Esophagus muscularis mucosa (tissue), 4 donors: ENCODE measurements at regions not wholly inside any gene's neighbourhood (a gene's known extent, or its start where the extent isn't known, plus 50 kb on each side); places are given as distances from the start of the nearest gene placed in this dataset.

Source experiments
- DNase-seq: peaks from one replicate; pipeline ENCODE4 v3.0.0-alpha.2; 2017; ENCODE audit errors: extremely low spot score
- H3K27ac ChIP-seq, 4 donors: fragments of 200-600 bp; sonication (generic); replicated peaks in 1 of 4; 1 replicate in 3 of 4; 2 replicates in 1 of 4; pipeline ENCODE4 v1.5.1; 2016 to 2019; ENCODE audit warnings: mild to moderate bottlenecking in 1 of 4
- H3K27me3 ChIP-seq, 4 donors: fragments of 200-600 bp; sonication (generic); one replicate each; pipeline versions ENCODE4 v1.5.1 to v1.6.0; 2016 to 2019
- H3K36me3 ChIP-seq, 4 donors: fragments of 200-600 bp; sonication (generic); one replicate each; pipeline ENCODE4 v1.5.1; 2016 to 2019
- H3K4me1 ChIP-seq, 4 donors: fragments of 200-600 bp; sonication (generic); one replicate each; pipeline ENCODE4 v1.5.1; 2016 to 2019
- H3K4me3 ChIP-seq, 4 donors: fragments of 200-600 bp; sonication (generic); 1 replicate in 2 of 4; 2 replicates in 2 of 4; pipeline ENCODE4 v1.5.1; 2016 to 2019; ENCODE audit warnings: mild to moderate bottlenecking in 4 of 4, moderate library complexity in 1 of 4
- H3K9me3 ChIP-seq, 4 donors: fragments of 200-600 bp; sonication (generic); 1 replicate in 3 of 4; 2 replicates in 1 of 4; pipeline ENCODE4 v1.5.1; 2016 to 2019
- CTCF ChIP-seq, 3 experiments: fragments of 200-600 bp in 2 of 3; fragments of 450-650 bp in 1 of 3; sonication (generic) in 2 of 3; IDR thresholded peaks; one replicate each; pipeline ENCODE4 v1.5.1; 2017 to 2019; ENCODE audit warnings: antibody characterized with exemption in 3 of 3, mild to moderate bottlenecking in 2 of 3, moderate library complexity in 1 of 3
- EP300 ChIP-seq: sonication (generic); formaldehyde crosslinking; IDR thresholded peaks from one replicate; pipeline ENCODE4 v1.6.1; 2017; ENCODE audit warnings: antibody characterized with exemption
- POLR2A ChIP-seq: fragments of 450-650 bp; IDR thresholded peaks from one replicate; pipeline ENCODE4 v1.6.1; 2017; ENCODE audit warnings: antibody characterized with exemption, moderate library complexity, mild to moderate bottlenecking, low read depth
- POLR2AphosphoS5 ChIP-seq, 2 donors: sonication (generic); formaldehyde crosslinking; IDR thresholded peaks; one replicate each; pipeline ENCODE4 v1.6.1; 2017; ENCODE audit warnings: antibody characterized with exemption in 2 of 2
- WGBS: methylation state at CpG from one replicate; pipeline ENCODE4 v1.1.5; 2018; 5-methylcytosine and 5-hydroxymethylcytosine counted together
- intact Hi-C: fragments of 100-400 bp; cut with DNase I; formaldehyde crosslinking; loops from one replicate; pipeline ENCODE4 v1.15.1; 2023

GRCh38 chr20:62549029-62549428 lies 73.2 kb upstream of the GATA5 start:
- intact Hi-C loops, result no loop called here
- peaks cover 0 to 54% (median 7%) of the 10 kb centered on the region in 4 donors for H3K27me3 ChIP-seq
- WGBS, result 71% methylated on average over 10 of the region's 13 CpGs
- H3K4me1 ChIP-seq, result peaks cover 29 to 68% (median 64%) of the 10 kb centered on the region in 4 donors
- DNase-seq, result no peak
- H3K36me3 ChIP-seq, result peaks cover 0 to 19% (median 5%) of the 10 kb centered on the region in 4 donors
- no peaks in the 10 kb centered on the region for H3K9me3 ChIP-seq
- TF ChIP-seq EP300, result no peak
- TF ChIP-seq POLR2AphosphoS5 (IDR thresholded peaks at IDR 0.05), result no peak
- H3K4me3 ChIP-seq, result peak overlapping the region in 3 of 4 donors; percentile 69 to 84 (median 79)
- H3K27ac ChIP-seq, result peak overlapping the region; percentile 86 to 92 (median 88)

GRCh38 chr20:62549499-62550086 lies 73.8 kb upstream of the GATA5 start:
- Histone ChIP-seq H3K4me1 (peaks cover 29 to 74% (median 70%) of the 10 kb centered on the region in 4 donors), H3K27ac (peak overlapping the region; percentile 86 to 92 (median 88)), H3K27me3 (peaks cover 0 to 59% (median 7%) of the 10 kb centered on the region in 4 donors), H3K9me3 (no peaks in the 10 kb centered on the region), H3K36me3 (peaks cover 0 to 19% (median 5%) of the 10 kb centered on the region in 4 donors), H3K4me3 (peak overlapping the region; percentile 69 to 84 (median 80))
- intact Hi-C loops, result no loop called here
- WGBS, result no CpG with 5 or more reads among the region's 22 CpGs
- DNase-seq, result no peak
- no peak for TF ChIP-seq POLR2AphosphoS5 (IDR thresholded peaks at IDR 0.05)
- TF ChIP-seq CTCF (IDR thresholded peaks at IDR 0.05), result peak in 1 of 3 experiments; percentile 15

- intact Hi-C loops, result no loop called here
- Histone ChIP-seq H3K9me3 (no peaks in the 10 kb centered on the region), H3K36me3 (peaks cover 0 to 14% (median 5%) of the 10 kb centered on the region in 4 donors), H3K4me1 (peaks cover 32 to 80% (median 75%) of the 10 kb centered on the region in 4 donors), H3K4me3 (peak overlapping the region; percentile 69 to 84 (median 80)), H3K27me3 (peaks cover 0 to 65% (median 7%) of the 10 kb centered on the region in 4 donors), H3K27ac (peak overlapping the region; percentile 86 to 92 (median 88))
- no peak for TF ChIP-seq POLR2A
- TF ChIP-seq EP300, result peak; percentile 45
- TF ChIP-seq POLR2AphosphoS5 (IDR thresholded peaks at IDR 0.05), result peak; percentile 75 to 77
- TF ChIP-seq CTCF (IDR thresholded peaks at IDR 0.05), result no peak
- no peak for DNase-seq
- 4% methylated on average over 12 of the region's 32 CpGs for WGBS
These were observed 74.4 kb upstream of the GATA5 start for GRCh38 chr20:62550087-62550632.

GRCh38 chr20:62551407-62552323 lies 75.9 kb upstream of the GATA5 start:
- H3K27ac ChIP-seq, result peak overlapping the region; percentile 86 to 92 (median 88)
- intact Hi-C loops, result no loop called here
- no peak for DNase-seq
- peaks cover 0 to 80% (median 7%) of the 10 kb centered on the region in 4 donors for H3K27me3 ChIP-seq
- H3K4me3 ChIP-seq, result peak overlapping the region; percentile 69 to 84 (median 80)
- no peaks in the 10 kb centered on the region for H3K36me3 ChIP-seq
- H3K9me3 ChIP-seq, result no peaks in the 10 kb centered on the region
- peaks cover 46 to 95% (median 90%) of the 10 kb centered on the region in 4 donors for H3K4me1 ChIP-seq
- TF ChIP-seq POLR2AphosphoS5 (IDR thresholded peaks at IDR 0.05) (peak in 1 of 2 donors; percentile 20), CTCF (IDR thresholded peaks at IDR 0.05) (no peak)
- 28% methylated on average over 29 of the region's 47 CpGs for WGBS

DNA sequence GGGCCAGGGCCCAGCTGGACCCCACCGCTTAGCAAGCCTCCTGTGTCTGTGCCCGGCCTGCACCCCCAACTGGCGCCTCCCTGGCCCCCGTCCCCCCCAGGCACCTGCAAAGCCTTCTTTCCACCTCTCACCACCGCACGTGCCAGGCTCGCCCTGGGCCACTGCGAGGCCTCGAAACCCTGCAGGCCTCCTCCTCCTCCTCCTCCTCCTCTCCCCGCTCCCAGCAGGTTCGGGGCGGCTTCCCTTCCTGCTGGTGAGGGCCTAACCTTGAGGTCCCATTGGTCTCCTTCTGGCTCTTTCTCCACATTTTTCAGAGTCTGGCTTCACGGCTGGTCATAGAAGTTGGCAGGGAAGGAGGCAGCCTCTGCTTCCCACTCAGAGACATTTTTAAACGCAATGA lies 76.8 kb upstream of the GATA5 start:
- intact Hi-C loops, result no loop called here
- TF ChIP-seq POLR2A (no peak), CTCF (IDR thresholded peaks at IDR 0.05) (no peak), POLR2AphosphoS5 (IDR thresholded peaks at IDR 0.05) (no peak), EP300 (no peak)
- Histone ChIP-seq H3K4me1 (peaks cover 49 to 100% (median 100%) of the 10 kb centered on the region in 4 donors), H3K27ac (peak overlapping the region; percentile 86 to 92 (median 88)), H3K27me3 (peaks cover 0 to 80% (median 7%) of the 10 kb centered on the region in 4 donors), H3K9me3 (no peaks in the 10 kb centered on the region), H3K36me3 (no peaks in the 10 kb centered on the region), H3K4me3 (peak overlapping the region; percentile 69 to 84 (median 80))
- 59% methylated on average over 14 of the region's 14 CpGs for WGBS
- no peak for DNase-seq
